A549 (cell line): ENCODE measurements at regions not wholly inside any gene's neighbourhood (a gene's known extent, or its start where the extent isn't known, plus 50 kb on each side); places are given as distances from the start of the nearest gene placed in this dataset.

Experiments
- EHF ChIP-seq: fragments of 250-450 bp; sonication (Bioruptor Pico); IDR thresholded peaks from 2 replicates; pipeline ENCODE4 v1.5.0; 2020; ENCODE audit warnings: mild to moderate bottlenecking
- EP300 ChIP-seq, 2 experiments: fragments of >200 bp; sonication (Bioruptor Twin); formaldehyde crosslinking; IDR thresholded peaks; 2 replicates in 1 of 2; 3 replicates in 1 of 2; pipeline ENCODE4 v1.6.1; 2016 to 2017
- POLR2A ChIP-seq: IDR thresholded peaks from 2 replicates; pipeline ENCODE4 v1.6.1; 2012; ENCODE audit warnings: mild to moderate bottlenecking, low read length
- POLR2AphosphoS2 ChIP-seq: conservative IDR thresholded peaks from 2 replicates; pipeline ENCODE4 v1.6.1; 2012; ENCODE audit warnings: low read length, improper control_type of control experiment, inconsistent platforms
- RAD21 ChIP-seq, 2 experiments: fragments of >200 bp in 1 of 2; sonication (Bioruptor Twin) in 1 of 2; formaldehyde crosslinking in 1 of 2; IDR thresholded peaks in 1 of 2; conservative IDR thresholded peaks in 1 of 2; 2 replicates in 1 of 2; 3 replicates in 1 of 2; pipeline ENCODE4 v1.6.1; 2012 to 2018; ENCODE audit warnings: inconsistent platforms in 1 of 2
- TP53 ChIP-seq: fragments of 250-450 bp; sonication (Bioruptor Pico); IDR thresholded peaks from 2 replicates; pipeline ENCODE4 v1.5.0; 2021; ENCODE audit warnings: mild to moderate bottlenecking, moderate library complexity
- TF ChIP-seq, protein P1 (sequence below): fragments of 150-350 bp; IDR thresholded peaks from 2 replicates; pipeline ENCODE4 v1.6.1; 2014; ENCODE audit warnings: low read depth, mild to moderate bottlenecking, low read length
- TF ChIP-seq, protein P2 (sequence below): fragments of >200 bp; sonication (Bioruptor Twin); formaldehyde crosslinking; IDR thresholded peaks from 3 replicates; pipeline ENCODE4 v1.5.1; 2016
- TF ChIP-seq, protein P3 (sequence below): fragments of 200-600 bp; sonication (generic); IDR thresholded peaks from 2 replicates; pipeline ENCODE4 v1.6.1; 2016; ENCODE audit warnings: antibody characterized with exemption, mild to moderate bottlenecking, moderate library complexity

DNA sequence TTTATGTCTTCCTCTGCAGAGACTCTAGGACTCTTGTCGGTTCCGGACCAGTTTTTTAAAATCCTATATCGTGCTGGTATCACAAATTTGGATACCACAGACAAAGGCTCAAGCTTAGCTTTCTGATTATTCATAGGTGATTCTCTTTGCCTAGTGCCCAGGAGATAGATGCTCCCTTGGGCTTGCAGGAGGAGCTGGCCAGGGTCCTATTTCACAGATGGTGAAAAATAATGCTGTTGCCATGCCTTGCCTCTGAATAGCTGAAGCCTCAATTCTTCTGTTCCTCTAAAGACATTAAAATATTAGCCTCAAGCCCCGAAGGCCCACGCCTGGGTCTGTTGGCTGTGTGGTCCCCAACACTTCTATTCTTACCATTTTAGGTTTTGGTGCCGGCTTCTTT is 123.9 kb upstream of the BACH2 start:
- TF ChIP-seq, protein P1, sequence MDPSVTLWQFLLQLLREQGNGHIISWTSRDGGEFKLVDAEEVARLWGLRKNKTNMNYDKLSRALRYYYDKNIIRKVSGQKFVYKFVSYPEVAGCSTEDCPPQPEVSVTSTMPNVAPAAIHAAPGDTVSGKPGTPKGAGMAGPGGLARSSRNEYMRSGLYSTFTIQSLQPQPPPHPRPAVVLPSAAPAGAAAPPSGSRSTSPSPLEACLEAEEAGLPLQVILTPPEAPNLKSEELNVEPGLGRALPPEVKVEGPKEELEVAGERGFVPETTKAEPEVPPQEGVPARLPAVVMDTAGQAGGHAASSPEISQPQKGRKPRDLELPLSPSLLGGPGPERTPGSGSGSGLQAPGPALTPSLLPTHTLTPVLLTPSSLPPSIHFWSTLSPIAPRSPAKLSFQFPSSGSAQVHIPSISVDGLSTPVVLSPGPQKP, result no peak
- TF ChIP-seq POLR2A (no peak), POLR2AphosphoS2 (no peak), RAD21 (conservative IDR thresholded peaks at IDR 0.05 in 1 of 2, IDR thresholded peaks at IDR 0.05 in 1 of 2) (no peak), EP300 (IDR thresholded peaks at IDR 0.05) (no peak), EHF (CRISPR knock-in tag) (no peak), TP53 (no peak)
- TF ChIP-seq, protein P2, sequence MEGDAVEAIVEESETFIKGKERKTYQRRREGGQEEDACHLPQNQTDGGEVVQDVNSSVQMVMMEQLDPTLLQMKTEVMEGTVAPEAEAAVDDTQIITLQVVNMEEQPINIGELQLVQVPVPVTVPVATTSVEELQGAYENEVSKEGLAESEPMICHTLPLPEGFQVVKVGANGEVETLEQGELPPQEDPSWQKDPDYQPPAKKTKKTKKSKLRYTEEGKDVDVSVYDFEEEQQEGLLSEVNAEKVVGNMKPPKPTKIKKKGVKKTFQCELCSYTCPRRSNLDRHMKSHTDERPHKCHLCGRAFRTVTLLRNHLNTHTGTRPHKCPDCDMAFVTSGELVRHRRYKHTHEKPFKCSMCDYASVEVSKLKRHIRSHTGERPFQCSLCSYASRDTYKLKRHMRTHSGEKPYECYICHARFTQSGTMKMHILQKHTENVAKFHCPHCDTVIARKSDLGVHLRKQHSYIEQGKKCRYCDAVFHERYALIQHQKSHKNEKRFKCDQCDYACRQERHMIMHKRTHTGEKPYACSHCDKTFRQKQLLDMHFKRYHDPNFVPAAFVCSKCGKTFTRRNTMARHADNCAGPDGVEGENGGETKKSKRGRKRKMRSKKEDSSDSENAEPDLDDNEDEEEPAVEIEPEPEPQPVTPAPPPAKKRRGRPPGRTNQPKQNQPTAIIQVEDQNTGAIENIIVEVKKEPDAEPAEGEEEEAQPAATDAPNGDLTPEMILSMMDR, result no peak
- TF ChIP-seq, protein P3, sequence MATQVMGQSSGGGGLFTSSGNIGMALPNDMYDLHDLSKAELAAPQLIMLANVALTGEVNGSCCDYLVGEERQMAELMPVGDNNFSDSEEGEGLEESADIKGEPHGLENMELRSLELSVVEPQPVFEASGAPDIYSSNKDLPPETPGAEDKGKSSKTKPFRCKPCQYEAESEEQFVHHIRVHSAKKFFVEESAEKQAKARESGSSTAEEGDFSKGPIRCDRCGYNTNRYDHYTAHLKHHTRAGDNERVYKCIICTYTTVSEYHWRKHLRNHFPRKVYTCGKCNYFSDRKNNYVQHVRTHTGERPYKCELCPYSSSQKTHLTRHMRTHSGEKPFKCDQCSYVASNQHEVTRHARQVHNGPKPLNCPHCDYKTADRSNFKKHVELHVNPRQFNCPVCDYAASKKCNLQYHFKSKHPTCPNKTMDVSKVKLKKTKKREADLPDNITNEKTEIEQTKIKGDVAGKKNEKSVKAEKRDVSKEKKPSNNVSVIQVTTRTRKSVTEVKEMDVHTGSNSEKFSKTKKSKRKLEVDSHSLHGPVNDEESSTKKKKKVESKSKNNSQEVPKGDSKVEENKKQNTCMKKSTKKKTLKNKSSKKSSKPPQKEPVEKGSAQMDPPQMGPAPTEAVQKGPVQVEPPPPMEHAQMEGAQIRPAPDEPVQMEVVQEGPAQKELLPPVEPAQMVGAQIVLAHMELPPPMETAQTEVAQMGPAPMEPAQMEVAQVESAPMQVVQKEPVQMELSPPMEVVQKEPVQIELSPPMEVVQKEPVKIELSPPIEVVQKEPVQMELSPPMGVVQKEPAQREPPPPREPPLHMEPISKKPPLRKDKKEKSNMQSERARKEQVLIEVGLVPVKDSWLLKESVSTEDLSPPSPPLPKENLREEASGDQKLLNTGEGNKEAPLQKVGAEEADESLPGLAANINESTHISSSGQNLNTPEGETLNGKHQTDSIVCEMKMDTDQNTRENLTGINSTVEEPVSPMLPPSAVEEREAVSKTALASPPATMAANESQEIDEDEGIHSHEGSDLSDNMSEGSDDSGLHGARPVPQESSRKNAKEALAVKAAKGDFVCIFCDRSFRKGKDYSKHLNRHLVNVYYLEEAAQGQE, result no peak
